Testis (tissue), 2 donors: ENCODE measurements at regions not wholly inside any gene's neighbourhood (a gene's known extent, or its start where the extent isn't known, plus 50 kb on each side); places are given as distances from the start of the nearest gene placed in this dataset.
A peak's percentile ranks its signal among the peaks of the same experiment; 100 is the strongest.

Source experiments
- POLR2A ChIP-seq: fragments of 450-650 bp; IDR thresholded peaks from one replicate; pipeline ENCODE4 v1.6.1; 2017; ENCODE audit warnings: antibody characterized with exemption, mild to moderate bottlenecking, moderate library complexity
- TF ChIP-seq, protein P1 (sequence below), 3 experiments: fragments of 450-650 bp in 2 of 3; fragments of 200-600 bp in 1 of 3; sonication (generic) in 1 of 3; IDR thresholded peaks; one replicate each; pipeline ENCODE4 v1.5.1; 2016 to 2019; ENCODE audit warnings: antibody characterized with exemption in 3 of 3, mild to moderate bottlenecking in 2 of 3, moderate library complexity in 1 of 3

DNA sequence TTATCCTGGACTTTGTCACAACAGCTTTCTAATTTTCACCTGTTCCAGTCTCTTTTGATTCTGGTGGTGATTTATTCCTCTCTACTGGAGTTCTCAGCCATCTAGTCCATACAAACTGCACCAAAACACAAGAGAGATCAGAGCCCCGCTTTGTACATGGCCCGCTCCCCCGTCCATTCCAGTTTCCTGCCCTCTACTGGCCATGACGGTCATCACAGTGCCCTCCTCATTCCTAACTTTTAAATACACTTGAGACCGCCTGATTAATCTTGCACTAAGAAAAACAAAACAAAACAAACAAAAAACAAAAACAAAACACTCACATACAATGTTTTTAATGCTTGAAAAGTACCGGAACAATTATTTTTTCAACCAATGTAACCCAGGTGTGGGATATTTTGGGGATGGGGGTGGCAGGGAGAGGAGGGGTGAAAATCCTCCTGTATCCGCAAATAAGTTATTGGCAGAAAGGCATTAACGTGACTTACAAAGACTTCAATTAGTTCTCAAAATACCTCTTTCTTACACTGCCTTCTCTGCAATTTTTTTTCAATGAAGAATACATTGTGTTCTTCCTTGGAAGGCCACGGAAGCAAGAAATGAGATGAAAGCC lies 84.8 kb upstream of the PAM start:
- TF ChIP-seq POLR2A = no peak
- TF ChIP-seq, protein P1, sequence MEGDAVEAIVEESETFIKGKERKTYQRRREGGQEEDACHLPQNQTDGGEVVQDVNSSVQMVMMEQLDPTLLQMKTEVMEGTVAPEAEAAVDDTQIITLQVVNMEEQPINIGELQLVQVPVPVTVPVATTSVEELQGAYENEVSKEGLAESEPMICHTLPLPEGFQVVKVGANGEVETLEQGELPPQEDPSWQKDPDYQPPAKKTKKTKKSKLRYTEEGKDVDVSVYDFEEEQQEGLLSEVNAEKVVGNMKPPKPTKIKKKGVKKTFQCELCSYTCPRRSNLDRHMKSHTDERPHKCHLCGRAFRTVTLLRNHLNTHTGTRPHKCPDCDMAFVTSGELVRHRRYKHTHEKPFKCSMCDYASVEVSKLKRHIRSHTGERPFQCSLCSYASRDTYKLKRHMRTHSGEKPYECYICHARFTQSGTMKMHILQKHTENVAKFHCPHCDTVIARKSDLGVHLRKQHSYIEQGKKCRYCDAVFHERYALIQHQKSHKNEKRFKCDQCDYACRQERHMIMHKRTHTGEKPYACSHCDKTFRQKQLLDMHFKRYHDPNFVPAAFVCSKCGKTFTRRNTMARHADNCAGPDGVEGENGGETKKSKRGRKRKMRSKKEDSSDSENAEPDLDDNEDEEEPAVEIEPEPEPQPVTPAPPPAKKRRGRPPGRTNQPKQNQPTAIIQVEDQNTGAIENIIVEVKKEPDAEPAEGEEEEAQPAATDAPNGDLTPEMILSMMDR (IDR thresholded peaks at IDR 0.05) = peak in 1 of 3 experiments; percentile 37
